ENCODE measurements at regions not wholly inside any gene's neighbourhood (a gene's known extent, or its start where the extent isn't known, plus 50 kb on each side); places are given as distances from the start of the nearest gene placed in this dataset.
"Not testable (repeated sequence)": the region's sequence is repeated elsewhere in the genome, so short reads cannot be mapped to it uniquely, and the experiment has no call there.

GRCh38 chr9:89680547-89681467, 76.0 kb downstream of the GADD45G start:
- peaks cover 37% of the 10 kb centered on the region for H3K4me1 ChIP-seq
- TF ChIP-seq POLR2A (IDR thresholded peaks at IDR 0.05): no peak
- no peak for TF ChIP-seq CTCF (IDR thresholded peaks at IDR 0.05)
- no peak for DNase-seq
- no peak overlapping the region for H3K27ac ChIP-seq
- H3K4me3 ChIP-seq: peak overlapping the region in 1 of 2 donors; percentile 36
- intact Hi-C loops (cut with DNase I; ENCODE audit: low total_unique reads): no loop called here
- no peaks in the 10 kb centered on the region for H3K36me3 ChIP-seq (ENCODE audit: low read depth, missing control alignments)
- no peaks in the 10 kb centered on the region for H3K27me3 ChIP-seq
- WGBS, 2 donors: 49 to 77% methylated on average over 15 to 27 of the region's 42 CpGs
- no peaks in the 10 kb centered on the region for H3K9me3 ChIP-seq

GRCh38 chr9:89681468-89681859, 76.7 kb downstream of the GADD45G start:
- H3K9me3 ChIP-seq; H3K4me3 ChIP-seq; H3K27me3 ChIP-seq; H3K27ac ChIP-seq; intact Hi-C loops (cut with DNase I; ENCODE audit: low total_unique reads); H3K36me3 ChIP-seq (ENCODE audit: low read depth, missing control alignments): not testable (repeated sequence)
- peak; percentile 30 for DNase-seq
- WGBS, 2 donors: 82% methylated on average over 3 of the region's 17 CpGs; no CpG with 5 or more reads in 1 of the 2 donors
- peaks cover 44% of the 10 kb centered on the region for H3K4me1 ChIP-seq

- H3K36me3 ChIP-seq (ENCODE audit: low read depth, missing control alignments): no peaks in the 10 kb centered on the region
- peak overlapping the region; percentile 53 to 72 for H3K27ac ChIP-seq
- TF ChIP-seq POLR2A (IDR thresholded peaks at IDR 0.05) (no peak), CTCF (IDR thresholded peaks at IDR 0.05) (no peak)
- DNase-seq: no peak
- no peaks in the 10 kb centered on the region for H3K27me3 ChIP-seq
- WGBS, 2 donors: 51 to 80% methylated on average over 2 to 6 of the region's 6 CpGs
- H3K9me3 ChIP-seq: no peaks in the 10 kb centered on the region
- no peak overlapping the region for H3K4me3 ChIP-seq
- intact Hi-C loops (cut with DNase I; ENCODE audit: low total_unique reads): no loop called here
- H3K4me1 ChIP-seq: peaks cover 37% of the 10 kb centered on the region
Measured at GRCh38 chr9:89683626-89684025, 78.8 kb downstream of the GADD45G start.

- Histone ChIP-seq H3K9me3 (no peaks in the 10 kb centered on the region), H3K27ac (peak overlapping the region; percentile 53 to 72), H3K27me3 (no peaks in the 10 kb centered on the region), H3K4me3 (no peak overlapping the region), H3K36me3 (ENCODE audit: low read depth, missing control alignments) (no peaks in the 10 kb centered on the region), H3K4me1 (peaks cover 37% of the 10 kb centered on the region)
- 62 to 75% methylated on average over 4 of the region's 4 CpGs for WGBS, 2 donors
- TF ChIP-seq CTCF (IDR thresholded peaks at IDR 0.05): no peak
- TF ChIP-seq POLR2A (IDR thresholded peaks at IDR 0.05): no peak
- intact Hi-C loops (cut with DNase I; ENCODE audit: low total_unique reads): no loop called here
- DNase-seq: no peak
Measured at GRCh38 chr9:89684218-89684617, 79.4 kb downstream of the GADD45G start.

- Histone ChIP-seq H3K36me3 (ENCODE audit: low read depth, missing control alignments) (no peaks in the 10 kb centered on the region), H3K27me3 (no peaks in the 10 kb centered on the region), H3K9me3 (no peaks in the 10 kb centered on the region), H3K4me3 (no peak overlapping the region), H3K4me1 (peaks cover 37% of the 10 kb centered on the region), H3K27ac (peak overlapping the region; percentile 53 to 72)
- intact Hi-C loops (cut with DNase I; ENCODE audit: low total_unique reads): no loop called here
- TF ChIP-seq POLR2A (IDR thresholded peaks at IDR 0.05): no peak
- peak in 1 of 3 experiments; percentile 19 for TF ChIP-seq CTCF (IDR thresholded peaks at IDR 0.05)
- DNase-seq: peak; percentile 80
- WGBS, 2 donors: 29 to 43% methylated on average over 12 to 18 of the region's 18 CpGs
Measured at GRCh38 chr9:89684912-89685636, 80.3 kb downstream of the GADD45G start.

Measured in testis (tissue), 2 donors.